HUES64 (cell line): ENCODE measurements at regions not wholly inside any gene's neighbourhood (a gene's known extent, or its start where the extent isn't known, plus 50 kb on each side); places are given as distances from the start of the nearest gene placed in this dataset.

ENCODE experiments used
- H3K27ac ChIP-seq: 2 replicates; pipeline ENCODE4 v1.7.0; 2013; ENCODE audit warnings: low read depth, low read length, inconsistent platforms
- H3K27me3 ChIP-seq: 2 replicates; pipeline ENCODE4 v1.6.1; 2013; ENCODE audit warnings: mild to moderate bottlenecking, low read length; ENCODE audit not compliant: insufficient read depth
- H3K36me3 ChIP-seq: 2 replicates; pipeline ENCODE4 v1.6.1; 2013; ENCODE audit warnings: mild to moderate bottlenecking, low read length; ENCODE audit not compliant: insufficient read depth
- H3K4me1 ChIP-seq: 2 replicates; pipeline ENCODE4 v1.6.1; 2013; ENCODE audit warnings: mild to moderate bottlenecking, low read length, moderate library complexity; ENCODE audit not compliant: insufficient read depth
- H3K4me3 ChIP-seq: 2 replicates; pipeline ENCODE4 v1.5.1; 2013; ENCODE audit warnings: mild to moderate bottlenecking, low read length, moderate library complexity
- H3K9ac ChIP-seq: 2 replicates; pipeline ENCODE4 v1.6.1; 2013; ENCODE audit warnings: mild to moderate bottlenecking, low read depth, low read length
- H3K9me3 ChIP-seq: 2 replicates; pipeline ENCODE4 v1.6.1; 2013; ENCODE audit warnings: low read depth, low read length; ENCODE audit not compliant: insufficient read depth
- WGBS: fragments of 150-250, 120-280 bp; methylation state at CpG from one replicate; pipeline ENCODE4 v1.1.7; 2013; ENCODE audit warnings: missing lambda C conversion rate; 5-methylcytosine and 5-hydroxymethylcytosine counted together

GRCh38 chr5:162410365-162410764, 342.8 kb downstream of the GABRG2 start:
- H3K9me3 ChIP-seq: no peaks in the 10 kb centered on the region
- H3K4me1 ChIP-seq: no peaks in the 10 kb centered on the region
- no peaks in the 10 kb centered on the region for H3K36me3 ChIP-seq
- H3K4me3 ChIP-seq: no peak overlapping the region
- no peaks in the 10 kb centered on the region for H3K27me3 ChIP-seq
- H3K27ac ChIP-seq: no peak overlapping the region
- 96% methylated on average over 8 of the region's 8 CpGs for WGBS
- no peak overlapping the region for H3K9ac ChIP-seq

DNA sequence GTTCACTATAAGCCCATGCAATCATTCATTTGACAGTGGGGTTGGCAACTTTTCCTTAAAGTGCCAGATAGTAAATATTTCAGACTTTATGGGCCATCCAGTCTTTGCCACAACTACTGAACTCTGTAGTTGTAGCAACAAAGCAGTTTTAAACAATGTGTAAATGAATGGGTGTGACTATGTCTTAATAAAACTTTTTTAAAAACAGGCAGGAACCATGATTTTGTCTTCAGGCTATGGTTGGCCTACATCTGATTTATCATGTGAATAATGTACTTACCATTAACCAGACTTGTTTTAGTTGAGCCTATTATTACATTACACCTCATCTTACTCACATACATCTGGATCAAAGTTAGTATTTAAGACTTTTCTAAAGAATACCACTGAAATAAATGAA, 361.6 kb downstream of the GABRG2 start:
- H3K9me3 ChIP-seq: no peaks in the 10 kb centered on the region
- H3K9ac ChIP-seq: no peak overlapping the region
- no peak overlapping the region for H3K4me3 ChIP-seq
- no peaks in the 10 kb centered on the region for H3K27me3 ChIP-seq
- H3K36me3 ChIP-seq: no peaks in the 10 kb centered on the region
- H3K27ac ChIP-seq: no peak overlapping the region
- no peaks in the 10 kb centered on the region for H3K4me1 ChIP-seq

DNA sequence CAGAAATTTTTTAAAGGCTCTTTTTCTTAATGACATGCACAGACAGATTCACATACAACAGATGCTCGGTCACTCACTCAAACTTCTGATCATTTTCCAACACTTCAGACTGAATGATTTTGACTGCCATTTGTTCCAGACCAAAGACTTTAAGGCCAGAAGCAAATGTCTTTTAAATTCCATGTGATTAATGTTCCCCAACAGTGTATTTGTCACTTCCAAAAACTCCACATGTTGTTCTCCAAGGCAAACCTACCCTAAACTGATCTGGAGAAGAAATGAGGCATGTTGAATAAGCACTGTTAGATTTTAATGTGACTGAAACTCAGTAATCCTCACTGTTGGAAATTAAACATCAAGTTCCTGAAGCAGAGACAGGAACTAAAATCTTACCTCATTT, 366.7 kb downstream of the GABRG2 start:
- no peaks in the 10 kb centered on the region for H3K36me3 ChIP-seq
- WGBS: 94% methylated on average over 1 of the region's 1 CpG

DNA sequence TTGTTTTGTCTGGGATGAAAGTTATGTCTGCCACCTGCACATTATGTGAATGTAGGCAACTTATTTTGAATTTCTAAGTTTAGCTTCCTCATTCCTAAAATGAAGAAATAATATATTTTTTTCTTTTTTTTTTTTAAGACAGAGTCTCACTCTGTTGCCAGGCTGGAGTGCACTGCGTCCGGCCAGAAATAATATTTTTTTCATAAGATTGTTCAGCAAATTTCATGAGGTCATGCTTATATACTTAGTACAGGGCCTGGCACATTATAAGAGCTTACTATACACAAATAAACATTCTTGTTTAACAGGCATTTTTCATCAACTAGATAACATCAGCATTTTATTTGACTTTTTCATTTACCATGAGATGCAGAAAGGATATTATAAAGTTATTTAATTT, 368.5 kb downstream of the GABRG2 start:
- no peak overlapping the region for H3K27ac ChIP-seq
- no peaks in the 10 kb centered on the region for H3K9me3 ChIP-seq
- H3K27me3 ChIP-seq: no peaks in the 10 kb centered on the region
- no peak overlapping the region for H3K9ac ChIP-seq
- 100% methylated on average over 2 of the region's 2 CpGs for WGBS
- no peak overlapping the region for H3K4me3 ChIP-seq
- no peaks in the 10 kb centered on the region for H3K36me3 ChIP-seq
- H3K4me1 ChIP-seq: no peaks in the 10 kb centered on the region

More for the DNA sequence above, 366.7 kb downstream of the GABRG2 start:
- Histone ChIP-seq H3K9ac (no peak overlapping the region), H3K27ac (no peak overlapping the region), H3K4me3 (no peak overlapping the region), H3K9me3 (no peaks in the 10 kb centered on the region), H3K27me3 (no peaks in the 10 kb centered on the region), H3K4me1 (no peaks in the 10 kb centered on the region)

- Histone ChIP-seq H3K4me3 (no peak overlapping the region), H3K36me3 (no peaks in the 10 kb centered on the region), H3K27ac (no peak overlapping the region), H3K9me3 (no peaks in the 10 kb centered on the region), H3K9ac (no peak overlapping the region), H3K27me3 (no peaks in the 10 kb centered on the region), H3K4me1 (no peaks in the 10 kb centered on the region)
- WGBS: 94% methylated on average over 5 of the region's 6 CpGs
Measured at GRCh38 chr5:162444129-162444762, 376.7 kb downstream of the GABRG2 start.

GRCh38 chr5:162456086-162456485, 388.5 kb downstream of the GABRG2 start:
- Histone ChIP-seq H3K27ac (no peak overlapping the region), H3K9me3 (peaks cover 11% of the 10 kb centered on the region), H3K4me1 (no peaks in the 10 kb centered on the region), H3K36me3 (no peaks in the 10 kb centered on the region), H3K4me3 (no peak overlapping the region), H3K27me3 (no peaks in the 10 kb centered on the region), H3K9ac (no peak overlapping the region)
- WGBS: 97% methylated on average over 4 of the region's 4 CpGs

- H3K4me1 ChIP-seq: no peaks in the 10 kb centered on the region
Measured at GRCh38 chr5:162466011-162466410, 398.4 kb downstream of the GABRG2 start.

DNA sequence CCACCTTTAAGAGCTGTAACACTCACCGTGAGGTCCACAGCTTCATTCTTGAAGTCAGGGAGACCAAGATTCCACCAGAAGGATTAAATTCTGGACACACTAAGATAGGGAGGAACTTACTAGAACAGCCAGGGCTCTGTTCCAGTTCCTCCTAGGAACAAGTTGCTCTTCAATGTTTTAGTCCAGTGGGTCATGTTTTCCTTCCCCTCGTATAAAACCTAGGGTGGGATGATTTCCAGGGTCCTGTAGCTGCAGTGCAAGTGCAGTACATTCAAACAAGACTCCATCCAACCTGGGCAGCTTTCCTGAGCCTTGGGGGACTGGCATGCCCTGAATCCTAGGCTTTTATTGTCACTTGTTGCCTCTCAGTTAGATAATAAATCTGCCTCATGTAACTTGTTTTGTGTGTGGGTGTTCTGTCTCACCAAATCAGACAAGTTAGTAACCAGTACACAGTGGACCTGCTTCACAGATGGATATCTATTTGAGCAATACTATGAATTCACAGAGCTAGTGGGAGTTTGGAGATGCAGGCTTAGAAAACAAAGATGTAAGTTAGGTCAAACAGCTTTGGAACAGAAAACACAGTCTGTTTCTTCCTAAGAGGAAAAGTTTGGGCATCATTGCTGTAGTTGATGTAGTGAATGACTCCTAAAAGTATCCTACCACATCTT, 405.6 kb downstream of the GABRG2 start:
- 77% methylated on average over 2 of the region's 2 CpGs for WGBS
- Histone ChIP-seq H3K9ac (no peak overlapping the region), H3K27ac (no peak overlapping the region), H3K4me1 (no peaks in the 10 kb centered on the region), H3K36me3 (no peaks in the 10 kb centered on the region), H3K4me3 (no peak overlapping the region), H3K27me3 (no peaks in the 10 kb centered on the region), H3K9me3 (no peaks in the 10 kb centered on the region)

More at GRCh38 chr5:162466011-162466410, 398.4 kb downstream of the GABRG2 start:
- Histone ChIP-seq H3K9ac (no peak overlapping the region), H3K4me3 (no peak overlapping the region), H3K27ac (no peak overlapping the region), H3K9me3 (no peaks in the 10 kb centered on the region), H3K27me3 (no peaks in the 10 kb centered on the region), H3K36me3 (no peaks in the 10 kb centered on the region)
- WGBS: 93% methylated on average over 1 of the region's 1 CpG

DNA sequence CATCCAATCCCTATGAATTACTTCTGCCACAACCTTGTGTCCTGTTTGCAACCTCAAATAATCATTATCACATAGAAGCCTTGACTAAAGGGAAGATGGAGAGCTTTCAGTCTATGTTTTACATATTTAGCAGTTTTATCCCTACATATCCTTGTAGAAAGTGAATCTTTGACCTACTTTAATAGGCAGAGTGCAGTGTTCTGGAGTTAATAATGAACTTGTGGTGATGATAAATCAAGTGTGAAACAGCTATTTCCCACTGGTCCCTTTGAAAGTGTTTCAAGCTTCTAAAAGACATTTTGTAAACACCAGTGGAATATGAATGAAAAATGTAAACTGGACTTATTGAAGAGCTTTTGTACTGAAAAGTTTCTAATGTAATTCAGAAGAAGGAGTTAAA, 406.7 kb downstream of the GABRG2 start:
- Histone ChIP-seq H3K27me3 (no peaks in the 10 kb centered on the region), H3K36me3 (no peaks in the 10 kb centered on the region), H3K4me1 (no peaks in the 10 kb centered on the region), H3K9me3 (no peaks in the 10 kb centered on the region), H3K9ac (no peak overlapping the region), H3K27ac (no peak overlapping the region), H3K4me3 (no peak overlapping the region)

DNA sequence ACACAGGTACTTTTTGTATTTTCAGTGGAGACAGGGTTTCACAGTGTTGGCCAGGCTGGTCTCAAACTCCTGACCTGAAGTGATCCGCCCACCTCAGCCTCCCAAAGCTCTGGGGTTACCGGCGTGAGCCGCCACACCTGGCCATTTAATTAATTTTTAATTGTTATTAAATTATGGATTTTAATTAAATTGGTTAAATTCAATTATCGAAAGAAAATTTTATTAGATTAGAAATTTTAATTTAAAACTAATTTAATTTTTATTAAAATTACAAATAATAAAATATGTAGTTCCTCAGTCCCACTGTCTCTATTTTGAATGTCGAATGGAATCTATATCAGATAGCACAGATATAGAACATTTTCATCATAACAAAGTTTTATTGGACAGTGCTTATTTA, 416.5 kb downstream of the GABRG2 start:
- H3K27ac ChIP-seq: no peak overlapping the region
- H3K9ac ChIP-seq: no peak overlapping the region
- H3K4me1 ChIP-seq: no peaks in the 10 kb centered on the region
- no peaks in the 10 kb centered on the region for H3K9me3 ChIP-seq
- 95% methylated on average over 2 of the region's 6 CpGs for WGBS
- H3K27me3 ChIP-seq: no peaks in the 10 kb centered on the region
- H3K36me3 ChIP-seq: no peaks in the 10 kb centered on the region
- no peak overlapping the region for H3K4me3 ChIP-seq

GRCh38 chr5:162484986-162485385, 417.4 kb downstream of the GABRG2 start:
- 90% methylated on average over 5 of the region's 5 CpGs for WGBS
- Histone ChIP-seq H3K9ac (no peak overlapping the region), H3K4me1 (no peaks in the 10 kb centered on the region), H3K27me3 (no peaks in the 10 kb centered on the region), H3K4me3 (no peak overlapping the region), H3K9me3 (no peaks in the 10 kb centered on the region), H3K27ac (no peak overlapping the region), H3K36me3 (no peaks in the 10 kb centered on the region)
